IMR-90 (cell line): ENCODE measurements at regions not wholly inside any gene's neighbourhood (a gene's known extent, or its start where the extent isn't known, plus 50 kb on each side); places are given as distances from the start of the nearest gene placed in this dataset.

Experiments used
- ATAC-seq: fragments of 200-7000 bp; cut with Tn5 transposase; 2 replicates; pipeline ENCODE4 v1.9.1; 2020; ENCODE audit warnings: low read depth, mild to moderate bottlenecking, moderate library complexity
- BruUV-seq: library from RNA; stranded (reverse); fragments of 400-500 nt; replicated peaks from 2 replicates; lab custom pipeline; 2021; lab: Mats Ljungman, UMichigan
- CTCF ChIA-PET: fragments of 300-600 bp; formaldehyde crosslinking; extraction: SDS; loops from one replicate; lab custom pipeline; 2021; ENCODE audit warnings: antibody characterized with exemption; lab: Yijun Ruan, JAX
- POLR2A ChIA-PET: fragments of 300-600 bp; sonication (Branson Sonifier 250); formaldehyde crosslinking; loops from one replicate; lab custom pipeline; 2022; ENCODE audit warnings: antibody characterized with exemption; ENCODE audit not compliant: unreplicated experiment; lab: Charles Lee
- DNase-seq: peaks from one replicate; pipeline ENCODE4 v3.0.0; 2013
- H2AFZ ChIP-seq: replicated peaks from 2 replicates; pipeline ENCODE3; 2013; ENCODE audit warnings: low read length, mild to moderate bottlenecking; ENCODE audit not compliant: poor library complexity
- H2AK5ac ChIP-seq: 2 replicates; pipeline ENCODE4 v1.6.1; 2013; ENCODE audit warnings: low read depth, low read length, inconsistent platforms
- H2AK9ac ChIP-seq: replicated peaks from 2 replicates; pipeline ENCODE3; 2013; ENCODE audit warnings: mild to moderate bottlenecking, low read depth, low read length, moderate library complexity; ENCODE audit not compliant: poor library complexity
- H2BK120ac ChIP-seq: 2 replicates; pipeline ENCODE4 v1.6.1; 2013; ENCODE audit warnings: low read depth, low read length, inconsistent platforms
- H2BK15ac ChIP-seq: 3 replicates; pipeline ENCODE4 v1.6.1; 2013; ENCODE audit warnings: low read depth, low read length, inconsistent platforms
- H2BK20ac ChIP-seq: 2 replicates; pipeline ENCODE4 v1.6.1; 2013; ENCODE audit warnings: low read depth, mild to moderate bottlenecking, inconsistent platforms, low read length, moderate library complexity
- H2BK5ac ChIP-seq: 2 replicates; pipeline ENCODE4 v1.6.1; 2013; ENCODE audit warnings: mild to moderate bottlenecking, low read depth, low read length, inconsistent platforms; ENCODE audit not compliant: poor library complexity, severe bottlenecking
- H3K14ac ChIP-seq: replicated peaks from 2 replicates; pipeline ENCODE4 v1.6.1; 2013; ENCODE audit warnings: low read depth, low read length, inconsistent platforms
- H3K18ac ChIP-seq: 2 replicates; pipeline ENCODE4 v1.6.1; 2013; ENCODE audit warnings: low read depth, low read length, control low read depth
- H3K23ac ChIP-seq: 2 replicates; pipeline ENCODE4 v1.6.1; 2013; ENCODE audit warnings: low read depth, low read length, inconsistent platforms
- H3K27ac ChIP-seq: 2 replicates; pipeline ENCODE4 v1.5.1; 2013; ENCODE audit warnings: mild to moderate bottlenecking, control low read depth, low read length; ENCODE audit not compliant: insufficient read depth
- H3K27me3 ChIP-seq: 2 replicates; pipeline ENCODE4 v1.6.1; 2013; ENCODE audit warnings: low read length; ENCODE audit not compliant: control insufficient read depth, insufficient read depth
- H3K36me3 ChIP-seq: 2 replicates; pipeline ENCODE4 v1.6.1; 2013; ENCODE audit warnings: low read length, mixed read lengths; ENCODE audit not compliant: control insufficient read depth, insufficient read depth
- H3K4ac ChIP-seq: 2 replicates; pipeline ENCODE4 v1.6.1; 2013; ENCODE audit warnings: low read depth, low read length, inconsistent platforms
- H3K4me1 ChIP-seq: 2 replicates; pipeline ENCODE4 v1.6.1; 2013; ENCODE audit warnings: low read length, mixed read lengths; ENCODE audit not compliant: control insufficient read depth, insufficient read depth
- H3K4me2 ChIP-seq: 2 replicates; pipeline ENCODE4 v1.6.1; 2013; ENCODE audit warnings: low read depth, mild to moderate bottlenecking, control low read depth, low read length, moderate library complexity
- H3K4me3 ChIP-seq: 2 replicates; pipeline ENCODE4 v1.5.1; 2013; ENCODE audit warnings: low read depth, mild to moderate bottlenecking, control low read depth, low read length, moderate library complexity; ENCODE audit not compliant: insufficient read depth
- H3K56ac ChIP-seq: 2 replicates; pipeline ENCODE4 v1.6.1; 2013; ENCODE audit warnings: low read length, inconsistent platforms; ENCODE audit not compliant: insufficient read depth; ENCODE audit errors: extremely low read depth
- H3K79me1 ChIP-seq, 2 experiments: 2 replicates each; pipeline ENCODE4 v1.6.1; 2013; ENCODE audit warnings: low read length in 2 of 2, inconsistent platforms in 1 of 2, low read depth in 1 of 2
- H3K9ac ChIP-seq: 2 replicates; pipeline ENCODE4 v1.6.1; 2013; ENCODE audit warnings: low read depth, low read length, control low read depth
- H3K9me1 ChIP-seq: 2 replicates; pipeline ENCODE4 v1.6.1; 2013; ENCODE audit warnings: low read length, inconsistent platforms; ENCODE audit not compliant: insufficient read depth
- H3K9me3 ChIP-seq: 2 replicates; pipeline ENCODE4 v1.6.1; 2013; ENCODE audit warnings: low read length; ENCODE audit not compliant: control insufficient read depth, insufficient read depth
- H4K20me1 ChIP-seq: 2 replicates; pipeline ENCODE4 v1.6.1; 2013; ENCODE audit warnings: low read length, inconsistent platforms; ENCODE audit not compliant: insufficient read depth
- H4K5ac ChIP-seq: 2 replicates; pipeline ENCODE4 v1.6.1; 2013; ENCODE audit warnings: mild to moderate bottlenecking, low read depth, low read length, control low read depth
- H4K8ac ChIP-seq, 2 experiments: 2 replicates each; pipeline ENCODE4 v1.6.1; 2013; ENCODE audit warnings: low read depth in 2 of 2, low read length in 2 of 2, control low read depth in 1 of 2, inconsistent platforms in 1 of 2
- H4K91ac ChIP-seq: 2 replicates; pipeline ENCODE4 v1.6.1; 2013; ENCODE audit warnings: low read depth, low read length, inconsistent platforms; ENCODE audit not compliant: insufficient read depth
- CEBPB ChIP-seq: IDR thresholded peaks from 2 replicates; pipeline ENCODE4 v1.6.1; 2012; ENCODE audit warnings: low read depth, low read length, improper control_type of control experiment
- CHD1 ChIP-seq: IDR thresholded peaks from 2 replicates; pipeline ENCODE4 v1.6.1; 2012; ENCODE audit warnings: low read depth, low read length, improper control_type of control experiment
- POLR2A ChIP-seq: IDR thresholded peaks from 2 replicates; pipeline ENCODE4 v1.6.1; 2012; ENCODE audit warnings: mild to moderate bottlenecking, low read depth, low read length
- RCOR1 ChIP-seq: IDR thresholded peaks from 2 replicates; pipeline ENCODE4 v1.6.1; 2012; ENCODE audit warnings: mild to moderate bottlenecking, low read length, improper control_type of control experiment; ENCODE audit not compliant: insufficient replicate concordance
- WGBS, 2 experiments: methylation state at CpG; one replicate each; pipeline versions ENCODE4 v1.1.5 to v1.1.7; 2013; ENCODE audit warnings: missing lambda C conversion rate in 2 of 2; ENCODE audit not compliant: insufficient read length in 1 of 2; ENCODE audit errors: extremely low coverage in 2 of 2; 5-methylcytosine and 5-hydroxymethylcytosine counted together
- dilution Hi-C: fragments of 300-500 bp; cut with HindIII; formaldehyde crosslinking; loops from one replicate; pipeline ENCODE4 v1.14.3; 2018; ENCODE audit warnings: low sequenced_read_pairs; ENCODE audit not compliant: unreplicated experiment
- in situ Hi-C: fragments of 300-500 bp; cut with MboI; formaldehyde crosslinking; loops from 3 replicates; pipeline ENCODE4 v1.14.3; 2019; ENCODE audit warnings: low sequenced_read_pairs, inconsistent platforms, mixed read lengths
- intact Hi-C: fragments of 100-400 bp; cut with micrococcal nuclease; formaldehyde crosslinking; loops from 2 replicates; pipeline ENCODE4 v1.10.0; 2022
- TF ChIP-seq, protein P1 (sequence below): fragments of 150-350 bp; IDR thresholded peaks from 2 replicates; pipeline ENCODE4 v1.6.1; 2016; ENCODE audit warnings: low read depth, mild to moderate bottlenecking, low read length, moderate library complexity, borderline replicate concordance

DNA sequence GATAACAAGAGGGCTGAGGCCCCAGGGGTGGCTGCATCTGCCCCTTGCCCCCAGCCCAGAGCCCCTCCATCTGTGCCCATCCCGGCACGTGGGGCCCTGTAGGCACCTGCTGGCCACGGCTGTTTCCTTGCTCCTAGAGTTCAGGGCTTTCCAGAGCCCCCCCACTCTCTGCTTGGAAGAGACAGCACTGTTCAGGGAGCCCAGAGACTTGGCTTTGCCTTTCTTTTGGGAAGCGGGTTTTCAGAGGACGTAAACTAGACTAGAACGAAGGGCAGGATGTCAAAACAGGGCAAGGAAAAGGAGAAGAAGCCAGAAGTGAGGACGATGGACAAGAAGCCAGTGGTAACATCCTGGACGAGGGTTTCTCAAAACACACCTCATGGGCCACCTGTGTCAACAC lies 163.3 kb upstream of the LHX5 start:
- WGBS, 2 experiments: 13% methylated on average over 3 of the region's 8 CpGs; no CpG with 5 or more reads in 1 of the 2 experiments
- CTCF ChIA-PET: no interaction called here
- H2BK15ac ChIP-seq: no peak overlapping the region

More for the DNA sequence above, 163.3 kb upstream of the LHX5 start:
- Histone ChIP-seq H2AK9ac (no peak overlapping the region), H4K5ac (no peak overlapping the region), H3K4me3 (no peak overlapping the region), H3K36me3 (no peaks in the 10 kb centered on the region), H2BK5ac (no peak overlapping the region), H3K79me1 (no peaks in the 10 kb centered on the region), H3K9me3 (peaks cover 1% of the 10 kb centered on the region; the same call in 1 of the 2 replicates), H3K4me2 (no peak overlapping the region), H3K23ac (no peak overlapping the region), H3K9ac (no peak overlapping the region), H2AFZ (no peak overlapping the region), H3K9me1 (no peaks in the 10 kb centered on the region), H3K27me3 (peaks cover 14% of the 10 kb centered on the region), H3K27ac (no peak overlapping the region), H3K4ac (no peak overlapping the region), H4K8ac (no peak overlapping the region), H3K18ac (no peak overlapping the region), H2BK120ac (no peak overlapping the region), H4K20me1 (no peaks in the 10 kb centered on the region), H3K14ac (no peak overlapping the region), H3K4me1 (no peaks in the 10 kb centered on the region), H2BK20ac (no peak overlapping the region), H3K56ac (no peak overlapping the region), H4K91ac (no peak overlapping the region), H2AK5ac (no peak overlapping the region)
- DNase-seq: no peak
- ATAC-seq: no peak
- intact Hi-C loops: no loop called here
- TF ChIP-seq, protein P1, sequence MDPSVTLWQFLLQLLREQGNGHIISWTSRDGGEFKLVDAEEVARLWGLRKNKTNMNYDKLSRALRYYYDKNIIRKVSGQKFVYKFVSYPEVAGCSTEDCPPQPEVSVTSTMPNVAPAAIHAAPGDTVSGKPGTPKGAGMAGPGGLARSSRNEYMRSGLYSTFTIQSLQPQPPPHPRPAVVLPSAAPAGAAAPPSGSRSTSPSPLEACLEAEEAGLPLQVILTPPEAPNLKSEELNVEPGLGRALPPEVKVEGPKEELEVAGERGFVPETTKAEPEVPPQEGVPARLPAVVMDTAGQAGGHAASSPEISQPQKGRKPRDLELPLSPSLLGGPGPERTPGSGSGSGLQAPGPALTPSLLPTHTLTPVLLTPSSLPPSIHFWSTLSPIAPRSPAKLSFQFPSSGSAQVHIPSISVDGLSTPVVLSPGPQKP: no peak
- TF ChIP-seq CEBPB (no peak), POLR2A (no peak), RCOR1 (no peak), CHD1 (no peak)
- in situ Hi-C loops: no loop called here
- BruUV-seq: no TSS peak
- dilution Hi-C loops: no loop called here
- POLR2A ChIA-PET: no interaction called here
